ENCODE measurements at regions not wholly inside any gene's neighbourhood (a gene's known extent, or its start where the extent isn't known, plus 50 kb on each side); places are given as distances from the start of the nearest gene placed in this dataset.

- TF ChIP-seq CTCF (IDR thresholded peaks at IDR 0.05), result no peak
- no peak for TF ChIP-seq POLR2A (IDR thresholded peaks at IDR 0.05)
These were observed 205.4 kb upstream of the HS3ST3A1 start for GRCh38 chr17:13807103-13807502.

Data from right lobe of liver (tissue), 4 donors.